RWPE1 (cell line): ENCODE measurements at regions not wholly inside any gene's neighbourhood (a gene's known extent, or its start where the extent isn't known, plus 50 kb on each side); places are given as distances from the start of the nearest gene placed in this dataset.

Source experiments
- CTCF ChIA-PET: fragments of 350-600 bp; sonication (Branson Sonifier 250); formaldehyde crosslinking; extraction: SDS; loops from one replicate; lab custom pipeline; 2021; lab: Yijun Ruan, JAX
- POLR2A ChIA-PET: fragments of 400-600 bp; formaldehyde crosslinking; extraction: SDS; loops from one replicate; lab custom pipeline; 2020; ENCODE audit warnings: antibody characterized with exemption; ENCODE audit not compliant: low non-redundant PET; lab: Yijun Ruan, JAX
- DNase-seq: peaks from one replicate; pipeline ENCODE4 v3.0.0; 2012; ENCODE audit warnings: low spot score
- H3K27ac ChIP-seq: fragments of 450-650 bp; 2 replicates; pipeline ENCODE4 v1.5.1; 2017
- CTCF ChIP-seq: fragments of 450-650 bp; conservative IDR thresholded peaks from 2 replicates; pipeline ENCODE4 v1.5.1; 2017; ENCODE audit warnings: low read depth, mild to moderate bottlenecking

- POLR2A ChIA-PET, result no interaction called here
- TF ChIP-seq CTCF, result no peak
- CTCF ChIA-PET, result no interaction called here
- no peak for DNase-seq
- no peak overlapping the region for H3K27ac ChIP-seq
Observed at GRCh38 chr16:63292036-63292435, 1255.8 kb upstream of the CDH8 start.

GRCh38 chr16:63289834-63290460 lies 1253.7 kb upstream of the CDH8 start:
- ChIA-PET POLR2A (no interaction called here), CTCF (interaction anchor here (0.6 to 0.7 kb wide), 2 partner anchors 855 to 1028 kb away, joined by 3 to 9 read pairs; no protein-coding TSS in a partner anchor)
- peak; percentile 17 for DNase-seq
- peak; percentile 75 for TF ChIP-seq CTCF
- no peak overlapping the region for H3K27ac ChIP-seq

- DNase-seq, result no peak
- ChIA-PET CTCF (no interaction called here), POLR2A (no interaction called here)
- H3K27ac ChIP-seq, result no peak overlapping the region
- TF ChIP-seq CTCF, result no peak
Observed at GRCh38 chr16:63287401-63287800, 1251.2 kb upstream of the CDH8 start.

- ChIA-PET POLR2A (no interaction called here), CTCF (no interaction called here)
- no peak for TF ChIP-seq CTCF
- no peak for DNase-seq
- H3K27ac ChIP-seq, result no peak overlapping the region
Observed at GRCh38 chr16:63283721-63284120, 1247.5 kb upstream of the CDH8 start.

- ChIA-PET POLR2A (no interaction called here), CTCF (no interaction called here)
- no peak for DNase-seq
Observed at GRCh38 chr16:63244631-63245030, 1208.4 kb upstream of the CDH8 start.

GRCh38 chr16:63241497-63242028 lies 1205.3 kb upstream of the CDH8 start:
- no peak for TF ChIP-seq CTCF
- DNase-seq, result no peak
- ChIA-PET CTCF (no interaction called here), POLR2A (no interaction called here)
- no peak overlapping the region for H3K27ac ChIP-seq

More at GRCh38 chr16:63244631-63245030, 1208.4 kb upstream of the CDH8 start:
- H3K27ac ChIP-seq, result no peak overlapping the region
- no peak for TF ChIP-seq CTCF
